MM.1S (cell line): ENCODE measurements at regions not wholly inside any gene's neighbourhood (a gene's known extent, or its start where the extent isn't known, plus 50 kb on each side); places are given as distances from the start of the nearest gene placed in this dataset.

Experiments
- DNase-seq: peaks from one replicate; pipeline ENCODE4 v3.0.0-alpha.2; 2015
- H2AFZ ChIP-seq: fragments of 300-600 bp; sonication (generic); 2 replicates; pipeline ENCODE4 v1.6.0; 2016; ENCODE audit warnings: antibody characterized with exemption, low read length
- H3F3A ChIP-seq: fragments of 300-600 bp; sonication (generic); 2 replicates; pipeline ENCODE4 v1.6.1; 2016; ENCODE audit warnings: mild to moderate bottlenecking, antibody characterized with exemption, low read length, moderate library complexity, mixed read lengths; ENCODE audit not compliant: insufficient read depth
- H3K27ac ChIP-seq: fragments of 300-600 bp; sonication (generic); 2 replicates; pipeline ENCODE4 v1.5.1; 2016; ENCODE audit warnings: mild to moderate bottlenecking, low read length
- H3K27me3 ChIP-seq: fragments of 300-600 bp; sonication (generic); replicated peaks from 2 replicates; pipeline ENCODE4 v1.6.0; 2016; ENCODE audit warnings: low read length; ENCODE audit not compliant: insufficient read depth
- H3K36me3 ChIP-seq: fragments of 300-600 bp; sonication (generic); replicated peaks from 2 replicates; pipeline ENCODE4 v1.6.1; 2016; ENCODE audit warnings: mild to moderate bottlenecking, low read length, mixed read lengths; ENCODE audit not compliant: insufficient read depth
- H3K4me1 ChIP-seq: fragments of 300-600 bp; sonication (generic); 2 replicates; pipeline ENCODE4 v1.6.1; 2016; ENCODE audit warnings: low read length, mixed read lengths
- H3K4me2 ChIP-seq: fragments of 300-600 bp; sonication (generic); 2 replicates; pipeline ENCODE4 v1.6.0; 2016; ENCODE audit warnings: low read depth, low read length
- H3K4me3 ChIP-seq: fragments of 300-600 bp; sonication (generic); 2 replicates; pipeline ENCODE4 v1.5.1; 2016; ENCODE audit warnings: low read length, mixed read lengths
- H3K79me2 ChIP-seq: fragments of 300-600 bp; sonication (generic); 2 replicates; pipeline ENCODE4 v1.6.1; 2016; ENCODE audit warnings: mixed run types, low read length, mixed read lengths
- H3K9ac ChIP-seq: fragments of 300-600 bp; sonication (generic); 2 replicates; pipeline ENCODE4 v1.6.1; 2016; ENCODE audit warnings: low read length, mixed read lengths
- H3K9me2 ChIP-seq: fragments of 300-600 bp; sonication (generic); replicated peaks from 2 replicates; pipeline ENCODE4 v1.6.1; 2016; ENCODE audit warnings: mild to moderate bottlenecking, low read length, mixed read lengths; ENCODE audit not compliant: insufficient read depth
- H3K9me3 ChIP-seq: fragments of 300-600 bp; sonication (generic); replicated peaks from 2 replicates; pipeline ENCODE4 v1.6.1; 2016; ENCODE audit warnings: mild to moderate bottlenecking, low read length, mixed read lengths; ENCODE audit not compliant: insufficient read depth
- H4K20me1 ChIP-seq: fragments of 300-600 bp; sonication (generic); 2 replicates; pipeline ENCODE4 v1.6.1; 2016; ENCODE audit warnings: mild to moderate bottlenecking, low read length, moderate library complexity, mixed read lengths; ENCODE audit not compliant: insufficient read depth
- EZH2 ChIP-seq: fragments of 300-600 bp; sonication (generic); optimal IDR thresholded peaks from 2 replicates; pipeline ENCODE3; 2017; ENCODE audit warnings: low read depth, mild to moderate bottlenecking, antibody characterized with exemption, low read length, mixed read lengths
- EZH2phosphoT487 ChIP-seq: fragments of 300-600 bp; sonication (generic); IDR thresholded peaks from 2 replicates; pipeline ENCODE4 v1.6.1; 2018; ENCODE audit warnings: antibody characterized with exemption, low read length
- TF ChIP-seq, protein P1 (sequence below): fragments of 300-600 bp; sonication (generic); IDR thresholded peaks from 2 replicates; pipeline ENCODE4 v1.5.1; 2016; ENCODE audit warnings: antibody characterized with exemption, low read length, mixed read lengths

DNA sequence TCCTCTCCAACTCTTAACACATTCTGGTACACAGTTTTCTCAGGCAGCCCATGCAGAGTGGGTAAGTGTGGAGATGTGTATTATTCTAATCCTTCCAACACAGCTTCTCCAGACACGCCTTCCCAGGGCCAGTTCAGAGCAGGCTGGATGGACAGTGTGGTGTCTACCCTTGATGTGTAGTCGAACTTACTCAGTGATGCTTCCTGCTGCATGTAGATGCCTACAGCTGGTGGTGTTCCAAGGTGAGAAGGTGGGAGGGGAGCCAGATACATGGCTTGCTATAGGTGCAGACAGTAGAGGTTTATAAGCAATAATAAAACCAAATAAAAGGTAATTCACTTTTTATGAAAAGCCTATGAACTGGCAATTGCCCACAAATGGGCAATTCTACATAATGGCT is 104.0 kb downstream of the QRSL1 start:
- DNase-seq, result no peak
- TF ChIP-seq EZH2, result no peak
- no peak for TF ChIP-seq EZH2phosphoT487
- TF ChIP-seq, protein P1, sequence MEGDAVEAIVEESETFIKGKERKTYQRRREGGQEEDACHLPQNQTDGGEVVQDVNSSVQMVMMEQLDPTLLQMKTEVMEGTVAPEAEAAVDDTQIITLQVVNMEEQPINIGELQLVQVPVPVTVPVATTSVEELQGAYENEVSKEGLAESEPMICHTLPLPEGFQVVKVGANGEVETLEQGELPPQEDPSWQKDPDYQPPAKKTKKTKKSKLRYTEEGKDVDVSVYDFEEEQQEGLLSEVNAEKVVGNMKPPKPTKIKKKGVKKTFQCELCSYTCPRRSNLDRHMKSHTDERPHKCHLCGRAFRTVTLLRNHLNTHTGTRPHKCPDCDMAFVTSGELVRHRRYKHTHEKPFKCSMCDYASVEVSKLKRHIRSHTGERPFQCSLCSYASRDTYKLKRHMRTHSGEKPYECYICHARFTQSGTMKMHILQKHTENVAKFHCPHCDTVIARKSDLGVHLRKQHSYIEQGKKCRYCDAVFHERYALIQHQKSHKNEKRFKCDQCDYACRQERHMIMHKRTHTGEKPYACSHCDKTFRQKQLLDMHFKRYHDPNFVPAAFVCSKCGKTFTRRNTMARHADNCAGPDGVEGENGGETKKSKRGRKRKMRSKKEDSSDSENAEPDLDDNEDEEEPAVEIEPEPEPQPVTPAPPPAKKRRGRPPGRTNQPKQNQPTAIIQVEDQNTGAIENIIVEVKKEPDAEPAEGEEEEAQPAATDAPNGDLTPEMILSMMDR, result no peak
- Histone ChIP-seq H3F3A (no peaks in the 10 kb centered on the region), H3K4me1 (no peaks in the 10 kb centered on the region), H3K4me2 (no peak overlapping the region), H4K20me1 (no peaks in the 10 kb centered on the region), H3K27ac (no peak overlapping the region), H3K27me3 (no peaks in the 10 kb centered on the region), H3K9me2 (no peaks in the 10 kb centered on the region), H3K4me3 (no peak overlapping the region), H3K79me2 (no peaks in the 10 kb centered on the region), H3K9ac (no peak overlapping the region), H2AFZ (no peak overlapping the region), H3K9me3 (no peaks in the 10 kb centered on the region), H3K36me3 (no peaks in the 10 kb centered on the region)

DNA sequence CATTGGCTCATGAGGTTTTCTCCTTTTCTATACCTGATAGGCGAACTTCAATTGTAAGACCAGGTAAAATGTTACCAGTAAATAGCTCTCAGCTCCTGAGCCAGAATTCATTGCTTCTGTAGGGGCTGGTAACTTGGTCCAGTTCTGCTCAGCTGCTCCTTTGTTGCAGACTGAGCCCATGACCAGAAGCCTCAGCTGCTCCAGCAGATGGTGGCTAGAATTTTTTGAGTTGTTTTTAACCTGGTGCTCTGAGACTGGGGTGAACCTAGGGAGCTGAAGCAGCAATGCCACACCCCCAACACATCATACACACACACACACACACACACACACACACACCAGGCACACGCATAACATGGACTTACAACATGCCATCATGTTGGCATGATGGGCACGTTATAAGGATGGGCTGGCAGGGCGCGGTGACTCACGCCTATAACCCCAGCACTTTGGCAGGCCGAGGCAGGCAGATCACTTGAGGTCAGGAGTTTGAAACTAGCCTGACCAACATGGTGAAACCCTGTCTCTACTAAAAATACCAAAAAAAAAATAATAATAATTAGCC is 103.1 kb downstream of the QRSL1 start:
- no peaks in the 10 kb centered on the region for H3K27me3 ChIP-seq
- H3F3A ChIP-seq, result no peaks in the 10 kb centered on the region
- H3K9me2 ChIP-seq, result no peaks in the 10 kb centered on the region
- H3K36me3 ChIP-seq, result no peaks in the 10 kb centered on the region
- no peak overlapping the region for H3K4me3 ChIP-seq
- H3K9ac ChIP-seq, result no peak overlapping the region
- H3K9me3 ChIP-seq, result no peaks in the 10 kb centered on the region
- no peak overlapping the region for H2AFZ ChIP-seq
- TF ChIP-seq, protein P1, result no peak
- H3K79me2 ChIP-seq, result no peaks in the 10 kb centered on the region
- no peak overlapping the region for H3K4me2 ChIP-seq
- DNase-seq, result no peak
- H3K4me1 ChIP-seq, result no peaks in the 10 kb centered on the region
- H4K20me1 ChIP-seq, result no peaks in the 10 kb centered on the region
- H3K27ac ChIP-seq, result no peak overlapping the region

- no peaks in the 10 kb centered on the region for H3K4me1 ChIP-seq
- H3K4me3 ChIP-seq, result no peak overlapping the region
- TF ChIP-seq EZH2, result no peak
- TF ChIP-seq, protein P1, result no peak
- TF ChIP-seq EZH2phosphoT487, result no peak
- H3K9ac ChIP-seq, result no peak overlapping the region
- no peaks in the 10 kb centered on the region for H3K9me2 ChIP-seq
- no peaks in the 10 kb centered on the region for H3K36me3 ChIP-seq
- no peaks in the 10 kb centered on the region for H4K20me1 ChIP-seq
- H3K27ac ChIP-seq, result no peak overlapping the region
- no peak overlapping the region for H3K4me2 ChIP-seq
- H2AFZ ChIP-seq, result no peak overlapping the region
- H3K9me3 ChIP-seq, result no peaks in the 10 kb centered on the region
- no peaks in the 10 kb centered on the region for H3F3A ChIP-seq
- H3K27me3 ChIP-seq, result no peaks in the 10 kb centered on the region
- H3K79me2 ChIP-seq, result no peaks in the 10 kb centered on the region
- no peak for DNase-seq
Observed at GRCh38 chr6:106731843-106732160, 102.4 kb downstream of the QRSL1 start.
